T-helper 2 cell treated with Interferon-gamma antibody and Interleukin-4, amounts not matched to agents 100 ng/mL and 5 ng/mL, for 36 hours (primary cell): ENCODE measurements at regions not wholly inside any gene's neighbourhood (a gene's known extent, or its start where the extent isn't known, plus 50 kb on each side); places are given as distances from the start of the nearest gene placed in this dataset.

ENCODE experiments used
- intact Hi-C: fragments of 100-400 bp; cut with micrococcal nuclease; formaldehyde crosslinking; loops from one replicate; pipeline ENCODE4 v1.15.1; 2023

GRCh38 chr6:21986703-21987102 lies 310.1 kb downstream of the PRL start:
- intact Hi-C loops: loop anchor here (2.0 kb wide), 1 partner anchor 60 kb away; no protein-coding TSS in a partner anchor

GRCh38 chr6:21987501-21987957 lies 309.3 kb downstream of the PRL start:
- intact Hi-C loops: loop anchor here (2.0 kb wide), 1 partner anchor 61 kb away; no protein-coding TSS in a partner anchor

DNA sequence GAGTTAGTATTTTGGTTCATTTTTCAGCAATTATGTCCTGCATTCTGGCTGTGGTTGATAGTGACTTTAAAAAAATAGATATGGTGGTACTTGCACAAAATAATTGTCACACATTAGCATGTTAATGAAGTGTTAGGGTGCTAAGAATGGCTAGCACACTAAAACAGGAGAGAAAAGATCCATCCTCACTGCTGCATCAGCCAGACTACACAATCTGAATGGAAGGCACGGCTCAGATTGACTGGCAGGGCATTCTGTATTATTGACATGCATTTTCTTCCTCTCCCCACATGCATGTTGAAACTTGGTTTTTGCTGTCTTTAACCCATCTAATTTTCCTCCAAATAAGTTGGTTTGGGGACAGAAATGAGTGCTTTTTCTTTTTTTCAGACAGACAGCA lies 306.3 kb downstream of the PRL start:
- intact Hi-C loops: loop anchor here (5.0 to 10.0 kb wide), 2 partner anchors 37 to 154 kb away; no protein-coding TSS in a partner anchor

DNA sequence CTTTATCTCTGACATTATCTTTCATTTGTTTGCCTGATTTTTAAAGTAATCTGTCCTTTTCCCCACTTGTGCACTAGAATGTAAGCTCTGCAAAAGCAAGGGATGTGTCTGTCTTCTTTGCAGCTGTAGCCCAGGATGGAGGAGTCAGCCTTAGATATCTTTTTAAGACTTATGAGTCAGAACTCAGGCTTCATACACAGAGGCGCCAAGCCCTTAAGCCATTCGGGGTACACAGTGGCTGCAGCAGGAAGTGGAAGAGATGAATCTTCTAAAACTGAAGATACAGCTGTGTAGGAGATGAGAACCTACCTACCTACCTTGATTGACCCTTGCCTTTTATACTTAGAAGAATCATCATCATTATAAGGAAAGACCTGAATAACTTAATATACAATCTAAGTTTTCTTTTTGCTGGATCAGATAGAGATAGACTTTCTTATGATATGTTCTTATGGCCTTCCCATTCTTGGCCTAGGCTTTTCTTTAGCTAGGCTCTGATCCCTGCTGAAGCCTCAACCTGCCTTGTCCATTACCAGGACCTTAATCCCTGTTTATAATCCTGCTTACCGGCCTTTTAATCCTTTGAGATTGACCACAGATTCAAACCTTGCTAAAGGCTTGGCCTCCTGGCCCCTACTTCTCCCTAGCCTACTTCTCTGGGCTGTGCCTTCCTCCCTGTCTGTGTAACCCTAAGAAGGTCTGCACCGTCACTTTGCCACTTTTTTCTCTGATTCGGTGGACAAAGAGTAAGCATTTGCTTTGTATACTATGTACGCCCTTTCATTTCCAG lies 304.5 kb downstream of the PRL start:
- intact Hi-C loops: loop anchor here (5.0 to 10.0 kb wide), 2 partner anchors 35 to 152 kb away; no protein-coding TSS in a partner anchor

DNA sequence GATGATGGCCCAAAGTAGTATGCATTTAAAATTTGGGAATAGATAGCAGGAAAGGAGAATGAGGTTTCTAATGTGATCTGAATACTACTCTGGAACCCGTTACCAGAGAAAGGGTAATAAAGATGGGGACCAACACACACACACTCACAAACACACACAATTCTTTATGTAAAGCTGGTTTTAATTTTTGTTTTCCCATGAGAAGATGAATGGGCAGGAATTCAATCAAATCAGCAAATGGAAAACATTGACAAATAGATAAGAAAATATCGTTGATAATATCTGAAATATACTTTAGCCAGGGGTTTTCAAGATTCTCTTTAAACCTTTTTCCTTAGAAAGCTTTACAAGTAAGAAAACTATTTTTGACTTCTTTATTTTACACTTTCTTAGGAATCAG lies 303.0 kb downstream of the PRL start:
- intact Hi-C loops: loop anchor here (5.0 to 10.0 kb wide), 2 partner anchors 33 to 151 kb away; no protein-coding TSS in a partner anchor

DNA sequence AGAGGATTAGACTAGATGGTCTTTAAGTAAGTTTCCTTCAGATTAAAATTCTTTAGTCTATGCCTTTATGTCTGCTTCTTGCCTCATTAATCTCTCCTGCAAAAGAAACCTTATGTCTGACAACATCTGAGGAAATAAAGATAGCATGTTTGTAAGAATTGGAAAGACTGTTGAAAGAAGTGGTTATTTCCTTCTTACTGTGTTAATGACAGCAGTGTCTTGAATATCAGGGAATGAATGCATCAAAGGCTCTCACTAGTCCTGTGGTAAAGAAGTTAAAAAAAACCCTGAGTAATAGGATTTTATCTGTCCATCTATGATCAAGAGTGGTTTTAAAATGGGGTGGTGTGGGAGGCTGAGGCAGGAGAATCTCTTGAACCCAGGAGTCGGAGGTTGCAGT lies 302.0 kb downstream of the PRL start:
- intact Hi-C loops: loop anchor here (5.0 to 10.0 kb wide), 2 partner anchors 32 to 150 kb away; no protein-coding TSS in a partner anchor

GRCh38 chr6:21995318-21995717 lies 301.5 kb downstream of the PRL start:
- intact Hi-C loops: loop anchor here (10.0 kb wide), 1 partner anchor 149 kb away; no protein-coding TSS in a partner anchor

DNA sequence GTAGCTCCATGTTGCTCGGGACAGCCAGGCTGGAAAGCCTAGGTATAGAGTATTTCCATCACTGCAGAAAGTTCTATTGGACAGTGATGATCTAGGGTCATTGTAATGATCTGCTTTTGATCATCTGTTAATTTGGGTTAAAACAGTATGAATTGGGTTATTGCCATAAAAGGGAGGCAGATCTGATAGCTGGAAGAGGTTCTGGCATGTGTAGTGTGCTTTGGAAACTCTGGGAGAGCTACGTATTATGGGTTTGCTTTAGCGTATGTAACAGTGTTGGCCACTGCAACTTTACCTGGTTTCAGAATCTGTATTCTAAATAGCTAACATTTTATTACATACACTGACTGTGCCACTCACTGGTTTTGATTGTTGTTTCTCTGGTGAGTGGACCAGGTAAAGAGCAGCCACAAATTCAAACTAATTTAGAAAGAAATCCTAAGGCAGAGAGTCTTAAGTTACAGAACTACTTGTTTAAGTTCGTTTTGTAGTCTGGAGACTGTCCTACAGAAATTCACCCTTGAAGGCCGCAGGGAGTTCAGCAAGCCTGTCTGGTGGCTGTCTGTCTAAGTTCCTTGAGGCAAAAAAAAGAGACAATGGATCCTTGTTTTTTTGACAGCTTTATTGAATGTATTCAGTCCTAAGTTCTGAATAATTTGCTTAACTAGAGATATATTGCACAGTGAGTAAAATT lies 300.3 kb downstream of the PRL start:
- intact Hi-C loops: loop anchor here (10.0 kb wide), 1 partner anchor 148 kb away; no protein-coding TSS in a partner anchor

DNA sequence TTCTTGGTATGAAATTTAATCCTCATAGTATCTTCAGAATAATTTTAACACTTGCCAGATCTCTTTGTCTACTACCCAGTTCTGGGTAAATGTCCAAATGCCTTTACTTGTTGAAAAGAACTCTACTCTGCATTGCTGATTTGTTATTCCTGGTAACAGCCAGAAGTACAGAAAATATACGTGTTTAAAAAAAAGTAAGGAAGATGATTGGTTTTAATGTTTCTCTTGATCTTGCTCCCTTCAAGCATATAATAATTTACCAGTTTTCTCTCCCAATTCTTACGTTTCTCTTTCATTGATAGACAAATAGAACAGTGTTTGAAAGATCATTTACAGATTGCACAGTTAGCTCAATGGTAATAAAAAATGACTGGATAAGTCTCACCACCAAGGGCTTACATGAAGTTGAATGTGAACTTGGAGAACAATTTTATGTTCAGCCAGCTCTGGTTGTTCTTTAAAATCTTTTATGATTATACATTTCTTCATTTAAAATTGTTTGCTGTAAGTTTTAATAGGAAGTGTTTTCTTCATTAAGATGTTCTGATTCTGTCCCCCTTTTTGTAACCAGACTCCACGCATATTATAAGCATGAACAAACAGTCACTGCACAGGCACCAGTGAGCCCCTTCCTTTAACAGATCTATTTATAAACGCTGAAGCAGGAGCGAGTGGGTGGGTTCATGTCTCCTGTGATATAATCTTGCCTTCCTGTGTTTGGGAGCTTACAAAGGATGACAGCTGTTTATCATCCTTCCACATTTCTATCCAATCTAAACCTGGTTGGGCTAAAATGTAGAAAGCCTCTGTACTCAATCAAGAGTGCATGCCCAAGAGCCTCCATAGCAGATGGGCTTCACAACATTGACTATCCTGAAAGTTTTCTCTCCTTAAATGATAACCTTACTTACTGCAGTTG lies 299.5 kb downstream of the PRL start:
- intact Hi-C loops: loop anchor here (10.0 kb wide), 1 partner anchor 147 kb away; no protein-coding TSS in a partner anchor

DNA sequence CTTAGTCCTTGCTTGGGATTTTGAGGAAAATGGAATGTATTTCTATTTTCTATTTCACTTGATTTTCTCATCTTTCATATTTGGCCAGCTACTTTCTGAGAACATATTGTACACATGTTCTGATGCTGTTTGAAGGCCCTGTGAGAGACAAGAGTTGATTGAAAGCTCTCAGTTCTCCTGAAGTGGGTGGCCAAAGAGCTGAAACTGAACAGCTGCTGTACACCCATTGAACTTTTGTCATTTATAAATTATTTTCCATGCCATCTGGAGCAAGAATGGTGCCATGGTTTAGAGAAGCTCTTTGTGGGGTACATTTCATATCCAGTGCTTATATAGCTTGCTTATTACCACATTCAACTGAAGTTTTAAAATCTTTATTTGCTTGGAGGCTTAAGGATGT lies 298.3 kb downstream of the PRL start:
- intact Hi-C loops: loop anchor here (10.0 kb wide), 1 partner anchor 146 kb away; no protein-coding TSS in a partner anchor

DNA sequence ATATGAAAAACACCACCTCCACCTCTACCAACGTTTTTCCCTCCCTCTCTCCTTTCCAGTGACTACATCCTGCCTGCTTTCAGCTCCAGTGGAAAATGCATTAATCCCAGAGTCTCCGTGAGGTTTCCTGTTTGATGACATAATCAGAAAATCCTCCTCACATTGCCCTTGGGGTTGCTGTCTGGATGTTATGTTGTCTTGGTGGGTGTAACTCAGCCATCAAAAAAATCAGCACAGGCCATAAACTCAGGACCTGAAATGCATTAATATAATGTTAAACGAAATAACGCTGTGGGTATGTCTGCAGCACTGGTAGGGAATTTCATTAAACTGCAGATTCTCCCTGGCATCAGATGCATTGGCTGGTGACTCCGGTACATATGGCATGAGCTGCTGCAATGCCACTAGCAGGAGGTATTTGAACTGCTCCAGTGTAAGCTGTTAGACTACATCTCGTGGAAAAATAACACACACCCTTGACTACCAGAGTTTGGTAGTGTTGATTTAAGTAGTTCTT lies 297.8 kb downstream of the PRL start:
- intact Hi-C loops: loop anchor here (10.0 kb wide), 1 partner anchor 146 kb away; no protein-coding TSS in a partner anchor

- intact Hi-C loops: loop anchor here (10.0 kb wide), 1 partner anchor 145 kb away; no protein-coding TSS in a partner anchor
Observed at GRCh38 chr6:21999741-22000140, 297.1 kb downstream of the PRL start.

GRCh38 chr6:22001396-22002027 lies 295.3 kb downstream of the PRL start:
- intact Hi-C loops: no loop called here

DNA sequence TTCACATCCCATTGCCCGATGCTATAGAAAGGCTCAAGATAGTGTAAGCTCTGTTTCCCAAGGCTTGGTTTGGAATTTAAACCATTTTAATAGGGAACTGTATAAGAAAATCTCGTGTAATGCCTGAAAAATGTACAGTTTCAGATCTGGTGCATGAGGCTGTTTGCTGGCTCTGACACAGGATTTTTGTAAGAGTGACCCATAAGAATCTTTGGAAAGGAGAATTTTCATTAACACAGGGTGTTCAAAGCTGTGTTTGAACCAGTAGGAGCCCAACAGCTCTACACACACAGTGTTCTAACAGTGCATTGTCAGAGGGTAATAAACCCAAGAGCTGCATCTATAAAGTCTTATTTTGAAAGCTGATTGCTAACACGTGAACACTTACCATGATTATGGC lies 293.5 kb downstream of the PRL start:
- intact Hi-C loops: no loop called here

- intact Hi-C loops: no loop called here
Observed at GRCh38 chr6:22006795-22007194, 290.0 kb downstream of the PRL start.

DNA sequence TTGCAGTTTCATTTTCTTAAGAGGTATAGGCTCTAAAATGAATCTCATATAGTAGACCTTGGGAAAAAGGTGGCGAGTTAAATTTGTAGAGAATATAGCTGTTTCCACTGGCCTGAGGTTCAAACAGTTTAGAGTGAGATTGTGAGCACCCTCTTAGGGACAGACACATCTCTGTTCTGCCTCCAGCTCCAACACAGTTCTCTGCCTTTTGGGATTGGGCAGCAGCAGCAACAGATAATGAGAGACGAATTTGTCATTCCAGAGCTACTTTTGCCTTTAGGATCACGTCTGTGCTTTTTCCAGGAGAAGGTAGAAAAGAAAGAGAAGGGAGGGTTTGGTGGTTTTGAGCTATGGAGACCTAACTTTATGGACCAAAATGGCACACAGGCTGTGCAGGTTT lies 289.4 kb downstream of the PRL start:
- intact Hi-C loops: no loop called here

GRCh38 chr6:22008248-22008836 lies 288.5 kb downstream of the PRL start:
- intact Hi-C loops: no loop called here

DNA sequence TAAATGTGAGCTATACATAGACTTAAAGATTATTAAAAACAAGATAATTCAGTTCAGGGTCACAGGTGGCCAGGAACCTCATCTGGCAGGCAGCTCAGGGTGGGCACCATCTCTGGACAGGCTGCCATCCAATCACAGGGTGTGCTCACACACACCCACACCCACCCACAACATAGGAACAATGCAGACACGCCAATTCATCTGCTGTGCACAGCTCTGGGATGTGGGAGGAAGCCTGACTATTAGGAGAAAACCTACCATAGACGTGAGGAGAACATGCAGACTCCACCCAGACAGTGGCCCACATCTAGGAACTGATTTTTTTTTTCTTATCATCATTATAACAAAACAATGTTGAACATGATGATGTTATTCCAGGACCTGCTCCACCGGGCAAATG lies 286.7 kb downstream of the PRL start:
- intact Hi-C loops: no loop called here

GRCh38 chr6:22015216-22015615 lies 281.6 kb downstream of the PRL start:
- intact Hi-C loops: no loop called here

DNA sequence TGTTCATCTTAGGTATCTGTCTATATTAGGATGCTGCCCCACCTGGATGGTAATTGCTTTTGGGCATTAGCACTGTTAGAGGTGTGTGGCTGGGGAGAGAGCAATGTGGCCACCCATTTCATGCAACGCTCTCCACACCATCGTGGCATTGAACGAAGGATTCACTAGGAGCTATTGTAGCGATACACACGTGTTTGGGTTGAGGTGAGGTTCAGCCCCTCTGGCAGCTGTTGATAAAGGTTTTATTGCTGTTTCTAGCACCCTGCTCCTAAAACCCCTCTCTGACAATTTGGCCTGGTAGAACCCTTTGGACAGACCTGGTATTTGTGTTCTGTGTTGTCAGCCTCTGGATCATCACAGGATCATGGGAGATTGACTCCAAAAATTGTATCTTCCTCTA lies 280.9 kb downstream of the PRL start:
- intact Hi-C loops: no loop called here
